ENCODE measurements at regions not wholly inside any gene's neighbourhood (a gene's known extent, or its start where the extent isn't known, plus 50 kb on each side); places are given as distances from the start of the nearest gene placed in this dataset.

- TF ChIP-seq, protein P1, sequence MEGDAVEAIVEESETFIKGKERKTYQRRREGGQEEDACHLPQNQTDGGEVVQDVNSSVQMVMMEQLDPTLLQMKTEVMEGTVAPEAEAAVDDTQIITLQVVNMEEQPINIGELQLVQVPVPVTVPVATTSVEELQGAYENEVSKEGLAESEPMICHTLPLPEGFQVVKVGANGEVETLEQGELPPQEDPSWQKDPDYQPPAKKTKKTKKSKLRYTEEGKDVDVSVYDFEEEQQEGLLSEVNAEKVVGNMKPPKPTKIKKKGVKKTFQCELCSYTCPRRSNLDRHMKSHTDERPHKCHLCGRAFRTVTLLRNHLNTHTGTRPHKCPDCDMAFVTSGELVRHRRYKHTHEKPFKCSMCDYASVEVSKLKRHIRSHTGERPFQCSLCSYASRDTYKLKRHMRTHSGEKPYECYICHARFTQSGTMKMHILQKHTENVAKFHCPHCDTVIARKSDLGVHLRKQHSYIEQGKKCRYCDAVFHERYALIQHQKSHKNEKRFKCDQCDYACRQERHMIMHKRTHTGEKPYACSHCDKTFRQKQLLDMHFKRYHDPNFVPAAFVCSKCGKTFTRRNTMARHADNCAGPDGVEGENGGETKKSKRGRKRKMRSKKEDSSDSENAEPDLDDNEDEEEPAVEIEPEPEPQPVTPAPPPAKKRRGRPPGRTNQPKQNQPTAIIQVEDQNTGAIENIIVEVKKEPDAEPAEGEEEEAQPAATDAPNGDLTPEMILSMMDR (IDR thresholded peaks at IDR 0.05) = no peak
- no peak for TF ChIP-seq EP300 (IDR thresholded peaks at IDR 0.05)
These were observed 237.8 kb downstream of the PPP1R2C start for GRCh38 chrX:42540146-42540545.
